Astrocyte of the spinal cord (primary cell): ENCODE measurements at regions not wholly inside any gene's neighbourhood (a gene's known extent, or its start where the extent isn't known, plus 50 kb on each side); places are given as distances from the start of the nearest gene placed in this dataset.
A peak's percentile ranks its signal among the peaks of the same experiment; 100 is the strongest.

Experiments
- DNase-seq: peaks from one replicate; pipeline ENCODE4 v3.0.0; 2011; ENCODE audit warnings: low read depth, low spot score
- H3K4me3 ChIP-seq: 2 replicates; pipeline ENCODE4 v1.5.1; 2011; ENCODE audit warnings: low read depth, mild to moderate bottlenecking, low read length, moderate library complexity
- CTCF ChIP-seq: IDR thresholded peaks from 2 replicates; pipeline ENCODE4 v1.5.1; 2012; ENCODE audit warnings: low read depth, mild to moderate bottlenecking, low read length, inconsistent platforms
- in situ Hi-C: cut with HindIII; loops from 2 replicates; pipeline ENCODE4 v1.10.0; 2017; ENCODE audit warnings: low sequenced_read_pairs

DNA sequence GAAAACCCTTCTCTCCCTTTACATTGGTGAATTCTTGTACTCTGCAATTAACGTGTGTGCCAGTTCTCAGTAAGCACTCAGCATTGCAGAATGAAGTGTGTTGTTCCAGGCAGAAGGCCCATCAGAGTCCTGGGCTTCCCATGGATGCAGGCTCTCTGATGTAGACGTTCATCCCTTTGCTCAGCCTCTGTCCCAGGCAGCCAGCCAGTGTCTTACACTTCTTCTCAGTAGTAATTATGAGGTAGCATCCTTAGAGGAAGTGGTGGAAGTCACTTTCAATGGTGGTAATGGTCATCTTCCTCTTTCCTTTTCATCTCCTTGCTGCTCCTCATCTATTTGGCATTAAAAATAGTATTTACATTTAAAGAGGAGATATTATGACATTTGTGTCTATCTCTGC is 66.7 kb upstream of the FYN start:
- no peak overlapping the region for H3K4me3 ChIP-seq
- no peak for TF ChIP-seq CTCF
- in situ Hi-C loops, result no loop called here
- DNase-seq, result peak; percentile 27

- no peak for DNase-seq
- no peak overlapping the region for H3K4me3 ChIP-seq
- no peak for TF ChIP-seq CTCF
- in situ Hi-C loops, result no loop called here
Observed at GRCh38 chr6:111940801-111941200, 67.5 kb upstream of the FYN start.

DNA sequence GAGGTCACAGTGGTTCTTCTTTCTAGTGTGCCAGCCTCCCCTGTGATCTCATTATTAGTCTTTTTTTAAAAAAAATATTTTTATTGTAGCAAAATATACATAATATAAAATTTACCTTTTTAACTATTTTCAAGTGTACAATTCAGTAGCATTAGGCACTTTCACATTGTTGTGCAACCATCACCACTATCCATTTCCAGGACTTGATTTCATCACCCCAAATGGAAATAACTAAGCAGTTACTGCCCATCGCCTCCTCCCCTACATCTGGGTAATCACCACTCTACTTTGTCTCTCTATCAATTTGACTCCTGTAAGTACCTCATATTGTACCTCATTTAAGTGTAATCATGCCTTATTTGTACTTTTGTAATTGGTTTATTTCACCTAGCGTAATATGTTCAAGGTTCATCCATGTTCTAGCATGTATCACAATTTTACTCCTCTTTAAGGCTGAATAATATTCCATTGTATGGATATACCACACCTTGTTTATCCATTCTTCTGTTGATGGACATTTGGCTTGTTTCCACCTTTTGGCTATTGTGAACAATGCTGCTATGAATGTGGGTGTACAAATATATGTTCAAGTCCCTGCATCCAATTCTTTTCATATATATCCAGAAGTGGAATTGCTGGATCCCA is 68.6 kb upstream of the FYN start:
- no peak for DNase-seq
- no peak overlapping the region for H3K4me3 ChIP-seq

DNA sequence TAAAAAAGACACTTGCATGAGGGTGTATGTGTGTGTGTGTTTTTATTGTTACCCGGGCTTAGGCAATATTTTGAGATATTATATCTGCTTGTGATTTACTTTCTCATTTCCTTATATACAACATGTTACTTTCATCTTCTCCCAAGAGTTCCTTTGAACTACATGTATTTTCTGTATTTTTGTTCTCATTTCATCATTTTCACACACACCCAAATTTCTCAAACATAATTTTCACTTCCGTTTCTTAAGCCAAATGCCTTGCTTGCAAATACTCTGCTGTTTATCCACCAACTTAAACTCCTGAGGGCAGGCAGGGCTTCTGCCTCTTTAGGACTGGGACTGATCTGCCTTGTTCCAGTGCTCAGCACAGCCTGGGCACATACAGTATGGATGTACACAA is 69.3 kb upstream of the FYN start:
- no peak overlapping the region for H3K4me3 ChIP-seq
- no peak for TF ChIP-seq CTCF
- in situ Hi-C loops, result no loop called here
- no peak for DNase-seq

More for the DNA sequence above, 68.6 kb upstream of the FYN start:
- in situ Hi-C loops, result no loop called here
- no peak for TF ChIP-seq CTCF

- no peak for TF ChIP-seq CTCF
- no peak for DNase-seq
- H3K4me3 ChIP-seq, result no peak overlapping the region
- in situ Hi-C loops, result no loop called here
Observed at GRCh38 chr6:111943266-111943665, 70.0 kb upstream of the FYN start.

DNA sequence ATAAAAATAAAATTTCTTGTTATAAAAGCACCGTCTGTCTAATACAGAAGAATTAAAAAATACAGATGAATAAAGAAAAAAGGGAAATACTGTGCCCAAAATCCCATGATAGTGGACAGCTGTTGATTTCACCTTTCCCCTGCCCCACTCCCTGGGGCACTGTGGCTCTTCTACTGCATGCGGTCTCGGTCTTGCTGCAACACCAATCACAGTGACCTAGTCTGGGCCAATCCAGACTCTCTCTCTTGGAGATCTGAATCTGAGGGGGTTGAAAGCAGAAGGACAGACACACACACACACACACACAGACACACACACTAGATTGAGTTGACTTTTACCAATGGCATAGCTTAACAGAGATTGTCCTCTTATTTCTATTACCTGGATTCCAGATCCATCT is 70.5 kb upstream of the FYN start:
- in situ Hi-C loops, result no loop called here
- DNase-seq, result no peak
- no peak overlapping the region for H3K4me3 ChIP-seq

More for the DNA sequence above, 70.5 kb upstream of the FYN start:
- TF ChIP-seq CTCF, result no peak
